ENCODE measurements at regions not wholly inside any gene's neighbourhood (a gene's known extent, or its start where the extent isn't known, plus 50 kb on each side); places are given as distances from the start of the nearest gene placed in this dataset.

- WGBS (ENCODE audit: insufficient coverage, low coverage, low lambda C conversion rate, missing lambda C conversion rate): 14% methylated on average over 17 of the region's 24 CpGs
- no peak for TF ChIP-seq CTCF (IDR thresholded peaks at IDR 0.05)
- peak; percentile 62 for TF ChIP-seq POLR2A (IDR thresholded peaks at IDR 0.05)
- peak overlapping the region in 2 of 3 donors; percentile 33 to 35 for H3K4me3 ChIP-seq
- no peaks in the 10 kb centered on the region for H3K9me3 ChIP-seq
- peak overlapping the region; percentile 74 to 85 (median 82) for H3K27ac ChIP-seq
- ATAC-seq (peak; percentile 66 to 76 (median 72)), DNase-seq (peak; percentile 54 to 69 (median 69))
- H3K4me1 ChIP-seq: peaks cover 0 to 23% (median 11%) of the 10 kb centered on the region in 4 donors
- no peaks in the 10 kb centered on the region for H3K27me3 ChIP-seq
- no peaks in the 10 kb centered on the region for H3K36me3 ChIP-seq
- intact Hi-C loops (cut with DNase I): no loop called here
Observed at GRCh38 chr9:96048104-96048955, 172.8 kb downstream of the ERCC6L2 start.

- Histone ChIP-seq H3K36me3 (no peaks in the 10 kb centered on the region), H3K4me1 (peaks cover 0 to 23% (median 11%) of the 10 kb centered on the region in 4 donors), H3K4me3 (no peak overlapping the region), H3K27ac (peak overlapping the region in 2 of 3 donors; percentile 74 to 85), H3K9me3 (no peaks in the 10 kb centered on the region), H3K27me3 (no peaks in the 10 kb centered on the region)
- DNase-seq (no peak), ATAC-seq (no peak)
- TF ChIP-seq CTCF (IDR thresholded peaks at IDR 0.05): no peak
- TF ChIP-seq POLR2A (IDR thresholded peaks at IDR 0.05): no peak
- intact Hi-C loops (cut with DNase I): no loop called here
- WGBS (ENCODE audit: insufficient coverage, low coverage, low lambda C conversion rate, missing lambda C conversion rate): 83% methylated on average over 4 of the region's 10 CpGs
Observed at GRCh38 chr9:96047741-96048103, 172.2 kb downstream of the ERCC6L2 start.

GRCh38 chr9:96047116-96047639 lies 171.7 kb downstream of the ERCC6L2 start:
- ATAC-seq (no peak), DNase-seq (no peak)
- 94% methylated on average over 7 of the region's 16 CpGs for WGBS (ENCODE audit: insufficient coverage, low coverage, low lambda C conversion rate, missing lambda C conversion rate)
- no peak for TF ChIP-seq POLR2A (IDR thresholded peaks at IDR 0.05)
- TF ChIP-seq CTCF (IDR thresholded peaks at IDR 0.05): no peak
- peaks cover 0 to 23% (median 10%) of the 10 kb centered on the region in 4 donors for H3K4me1 ChIP-seq
- no peaks in the 10 kb centered on the region for H3K36me3 ChIP-seq
- intact Hi-C loops (cut with DNase I): no loop called here
- no peak overlapping the region for H3K4me3 ChIP-seq
- H3K27ac ChIP-seq: no peak overlapping the region
- no peaks in the 10 kb centered on the region for H3K9me3 ChIP-seq
- H3K27me3 ChIP-seq: no peaks in the 10 kb centered on the region

GRCh38 chr9:96045811-96046210 lies 170.3 kb downstream of the ERCC6L2 start:
- H3K27ac ChIP-seq: no peak overlapping the region
- no peak for TF ChIP-seq CTCF (IDR thresholded peaks at IDR 0.05)
- TF ChIP-seq POLR2A (IDR thresholded peaks at IDR 0.05): no peak
- no CpG with 5 or more reads among the region's 5 CpGs for WGBS (ENCODE audit: insufficient coverage, low coverage, low lambda C conversion rate, missing lambda C conversion rate)

More at GRCh38 chr9:96045811-96046210, 170.3 kb downstream of the ERCC6L2 start:
- DNase-seq: no peak
- Histone ChIP-seq H3K9me3 (no peaks in the 10 kb centered on the region), H3K36me3 (no peaks in the 10 kb centered on the region), H3K27me3 (no peaks in the 10 kb centered on the region), H3K4me3 (no peak overlapping the region), H3K4me1 (peaks cover 0 to 23% (median 10%) of the 10 kb centered on the region in 4 donors)
- intact Hi-C loops (cut with DNase I): no loop called here
- ATAC-seq: no peak

Measured in right lobe of liver (tissue), 6 donors.